ENCODE measurements at regions not wholly inside any gene's neighbourhood (a gene's known extent, or its start where the extent isn't known, plus 50 kb on each side); places are given as distances from the start of the nearest gene placed in this dataset.
"Not testable (repeated sequence)": the region's sequence is repeated elsewhere in the genome, so short reads cannot be mapped to it uniquely, and the experiment has no call there.

DNA sequence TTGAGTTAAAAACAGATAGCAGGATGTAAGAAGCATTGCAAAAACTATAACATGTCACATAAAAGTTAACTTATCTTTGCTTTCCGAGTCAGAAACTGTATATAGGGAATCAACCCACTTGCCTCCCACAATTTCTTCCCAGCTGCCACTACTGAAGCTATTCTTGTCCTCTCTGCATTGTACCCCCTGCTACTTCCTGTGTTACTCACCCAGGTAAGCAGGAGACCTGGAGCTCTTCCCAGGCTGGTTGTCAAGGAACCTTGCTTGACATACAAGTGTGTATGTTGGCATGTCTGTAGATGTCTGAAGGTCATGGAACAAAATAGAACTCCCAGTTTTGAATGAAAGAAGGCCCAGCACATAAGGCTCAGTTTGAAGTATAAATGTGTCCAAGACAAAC, 74.3 kb upstream of the LRRC4C start:
- no peak for ATAC-seq (ENCODE audit: insufficient number of reproducible peaks, low FRiP score, low read depth)

DNA sequence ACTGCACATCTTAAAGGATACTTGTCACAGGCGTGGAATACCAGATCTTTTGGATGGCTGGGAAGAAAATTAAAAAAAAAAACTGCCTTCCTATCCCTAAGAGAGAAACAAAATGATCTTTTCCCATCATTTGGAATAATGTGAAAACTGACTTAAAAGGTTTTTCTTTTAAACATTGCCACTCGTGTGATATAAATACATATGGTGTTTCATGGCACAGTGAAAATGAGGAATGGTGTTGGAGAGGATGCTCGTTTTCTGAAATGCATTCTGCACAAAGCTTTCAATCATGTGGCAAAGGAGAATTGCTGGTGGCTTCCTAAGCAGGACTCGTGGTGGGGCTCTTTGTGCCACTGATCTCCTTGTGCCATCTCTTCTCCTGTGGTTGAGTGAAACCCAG, 74.9 kb upstream of the LRRC4C start:
- Histone ChIP-seq H3K27ac (no peak overlapping the region), H3K27me3 (replicated peaks; ENCODE audit: insufficient read depth) (no peaks in the 10 kb centered on the region), H3K4me3 (no peak overlapping the region), H3K9me3 (no peaks in the 10 kb centered on the region), H3K4me1 (ENCODE audit: control insufficient read depth in 1 of 2, low read depth in 2 of 2) (no peaks in the 10 kb centered on the region), H3K36me3 (no peaks in the 10 kb centered on the region)
- TF ChIP-seq, protein P1, sequence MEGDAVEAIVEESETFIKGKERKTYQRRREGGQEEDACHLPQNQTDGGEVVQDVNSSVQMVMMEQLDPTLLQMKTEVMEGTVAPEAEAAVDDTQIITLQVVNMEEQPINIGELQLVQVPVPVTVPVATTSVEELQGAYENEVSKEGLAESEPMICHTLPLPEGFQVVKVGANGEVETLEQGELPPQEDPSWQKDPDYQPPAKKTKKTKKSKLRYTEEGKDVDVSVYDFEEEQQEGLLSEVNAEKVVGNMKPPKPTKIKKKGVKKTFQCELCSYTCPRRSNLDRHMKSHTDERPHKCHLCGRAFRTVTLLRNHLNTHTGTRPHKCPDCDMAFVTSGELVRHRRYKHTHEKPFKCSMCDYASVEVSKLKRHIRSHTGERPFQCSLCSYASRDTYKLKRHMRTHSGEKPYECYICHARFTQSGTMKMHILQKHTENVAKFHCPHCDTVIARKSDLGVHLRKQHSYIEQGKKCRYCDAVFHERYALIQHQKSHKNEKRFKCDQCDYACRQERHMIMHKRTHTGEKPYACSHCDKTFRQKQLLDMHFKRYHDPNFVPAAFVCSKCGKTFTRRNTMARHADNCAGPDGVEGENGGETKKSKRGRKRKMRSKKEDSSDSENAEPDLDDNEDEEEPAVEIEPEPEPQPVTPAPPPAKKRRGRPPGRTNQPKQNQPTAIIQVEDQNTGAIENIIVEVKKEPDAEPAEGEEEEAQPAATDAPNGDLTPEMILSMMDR (IDR thresholded peaks at IDR 0.05): no peak
- ATAC-seq (ENCODE audit: insufficient number of reproducible peaks, low FRiP score, low read depth) (no peak), DNase-seq (ENCODE audit: low spot score) (no peak)

More for the DNA sequence above, 74.3 kb upstream of the LRRC4C start:
- TF ChIP-seq, protein P1 (IDR thresholded peaks at IDR 0.05): no peak
- DNase-seq (ENCODE audit: low spot score): no peak
- H3K36me3 ChIP-seq: no peaks in the 10 kb centered on the region
- H3K27me3 ChIP-seq (replicated peaks; ENCODE audit: insufficient read depth): no peaks in the 10 kb centered on the region
- H3K9me3 ChIP-seq: no peaks in the 10 kb centered on the region
- H3K4me1 ChIP-seq (ENCODE audit: control insufficient read depth in 1 of 2, low read depth in 2 of 2): no peaks in the 10 kb centered on the region
- H3K4me3 ChIP-seq: no peak overlapping the region
- H3K27ac ChIP-seq: no peak overlapping the region

DNA sequence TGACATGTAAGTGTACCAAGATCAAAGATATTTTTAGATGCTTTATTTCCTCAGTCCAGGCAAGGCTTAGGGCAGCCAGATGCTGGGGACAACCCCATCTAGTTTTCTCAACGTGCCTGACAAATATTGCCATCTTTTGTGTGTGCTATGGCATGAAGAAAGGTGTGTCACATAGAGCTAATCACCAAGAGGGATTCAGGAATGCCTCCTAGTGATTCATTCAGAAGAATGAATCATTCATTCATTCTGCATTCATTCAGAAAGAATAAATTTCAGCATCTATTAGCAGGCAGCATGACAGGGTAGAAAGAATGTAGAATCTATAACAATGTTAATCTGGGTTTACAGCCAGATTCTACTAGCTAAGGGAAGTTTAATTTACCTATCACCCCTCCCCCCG, 75.4 kb upstream of the LRRC4C start:
- ATAC-seq (ENCODE audit: insufficient number of reproducible peaks, low FRiP score, low read depth): no peak
- H3K27me3 ChIP-seq (replicated peaks; ENCODE audit: insufficient read depth): no peaks in the 10 kb centered on the region

DNA sequence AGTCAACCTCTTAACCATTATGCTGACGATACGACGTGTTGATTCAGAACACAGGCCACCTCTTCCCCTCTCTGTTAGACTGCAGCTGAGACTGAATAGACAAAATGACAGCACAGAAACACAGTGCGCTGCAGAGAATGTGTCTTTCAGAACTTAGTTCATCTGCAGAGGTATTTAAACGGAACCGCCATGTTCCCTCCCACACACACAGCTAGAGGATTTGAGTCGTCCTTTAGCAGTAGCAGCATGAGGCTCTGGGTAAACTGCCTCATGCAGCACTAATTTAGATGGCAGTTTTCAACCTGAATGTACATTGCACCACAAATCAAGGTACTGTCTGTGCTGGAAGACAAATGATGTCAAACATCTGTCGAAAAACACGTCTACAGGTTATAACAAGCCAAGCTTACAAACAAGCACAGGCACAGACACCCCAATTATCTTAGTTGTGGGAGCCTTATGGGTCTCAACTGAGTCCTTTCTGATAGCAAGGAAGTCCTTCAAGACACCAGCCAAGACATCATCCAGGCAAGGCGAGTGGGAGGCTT, 76.6 kb upstream of the LRRC4C start:
- ATAC-seq (ENCODE audit: insufficient number of reproducible peaks, low FRiP score, low read depth) (no peak), DNase-seq (ENCODE audit: low spot score) (no peak)
- Histone ChIP-seq H3K27ac (no peak overlapping the region), H3K36me3 (no peaks in the 10 kb centered on the region), H3K4me1 (ENCODE audit: control insufficient read depth in 1 of 2, low read depth in 2 of 2) (no peaks in the 10 kb centered on the region), H3K27me3 (replicated peaks; ENCODE audit: insufficient read depth) (no peaks in the 10 kb centered on the region), H3K9me3 (no peaks in the 10 kb centered on the region), H3K4me3 (no peak overlapping the region)
- TF ChIP-seq, protein P1 (IDR thresholded peaks at IDR 0.05): no peak

More for the DNA sequence above, 75.4 kb upstream of the LRRC4C start:
- Histone ChIP-seq H3K9me3 (no peaks in the 10 kb centered on the region), H3K27ac (no peak overlapping the region), H3K36me3 (no peaks in the 10 kb centered on the region), H3K4me1 (ENCODE audit: control insufficient read depth in 1 of 2, low read depth in 2 of 2) (no peaks in the 10 kb centered on the region), H3K4me3 (no peak overlapping the region)
- no peak for DNase-seq (ENCODE audit: low spot score)
- TF ChIP-seq, protein P1 (IDR thresholded peaks at IDR 0.05): no peak

DNA sequence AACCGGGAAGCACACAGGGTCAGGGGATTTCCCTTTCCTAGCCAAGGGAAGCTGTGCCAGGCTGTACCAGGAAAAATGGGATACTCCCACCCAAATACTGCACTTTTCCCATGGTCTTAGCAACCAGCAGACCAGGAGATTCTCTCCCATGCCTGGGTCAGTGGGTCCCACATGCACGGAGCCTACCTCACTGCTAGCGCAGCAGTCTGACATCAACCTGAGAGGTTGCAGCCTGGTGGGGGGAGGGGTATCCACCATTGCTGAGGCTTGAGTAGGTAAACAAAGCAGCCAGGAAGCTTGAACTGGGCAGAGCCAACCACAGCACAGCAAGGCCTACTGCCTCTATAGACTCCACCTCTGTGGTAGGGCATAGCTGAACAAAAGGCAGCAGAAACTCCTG, 85.5 kb upstream of the LRRC4C start:
- H3K4me3 ChIP-seq; ATAC-seq (ENCODE audit: insufficient number of reproducible peaks, low FRiP score, low read depth); H3K9me3 ChIP-seq; H3K36me3 ChIP-seq; H3K27ac ChIP-seq; DNase-seq (ENCODE audit: low spot score); H3K4me1 ChIP-seq (ENCODE audit: control insufficient read depth in 1 of 2, low read depth in 2 of 2); H3K27me3 ChIP-seq (replicated peaks; ENCODE audit: insufficient read depth): not testable (repeated sequence)

DNA sequence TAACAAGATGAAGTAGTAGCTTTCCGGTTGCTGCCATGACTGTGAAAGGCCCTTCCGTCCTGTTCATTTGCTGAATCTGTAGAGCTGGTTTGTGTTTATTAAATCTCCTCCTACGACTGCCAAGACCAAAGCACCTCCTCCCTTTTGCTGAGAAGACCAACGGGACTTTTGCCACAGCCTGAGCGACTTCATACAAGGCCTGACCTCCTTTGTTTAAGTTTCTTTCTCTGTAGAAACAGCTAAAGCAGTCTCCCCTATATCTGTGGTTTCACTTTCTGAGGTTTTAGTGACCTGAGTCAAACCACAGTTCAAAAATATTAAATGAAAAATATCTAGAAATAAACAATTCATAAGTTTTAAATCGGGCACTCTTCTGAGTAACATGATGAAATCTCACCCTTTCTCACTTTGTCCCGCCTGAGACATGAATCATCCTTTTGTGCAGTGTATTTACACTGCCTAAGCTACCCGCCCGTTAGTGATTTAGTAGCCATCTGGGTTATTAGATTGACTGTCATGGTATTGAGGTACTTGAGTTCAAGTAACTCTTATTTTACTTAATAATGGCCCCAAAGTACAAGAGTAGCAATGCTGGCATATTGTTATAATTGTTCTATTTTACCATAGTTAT, 119.1 kb upstream of the LRRC4C start:
- Histone ChIP-seq H3K27ac (no peak overlapping the region), H3K27me3 (replicated peaks; ENCODE audit: insufficient read depth) (no peaks in the 10 kb centered on the region), H3K4me3 (no peak overlapping the region), H3K9me3 (no peaks in the 10 kb centered on the region), H3K36me3 (no peaks in the 10 kb centered on the region), H3K4me1 (ENCODE audit: control insufficient read depth in 1 of 2, low read depth in 2 of 2) (no peaks in the 10 kb centered on the region)
- TF ChIP-seq, protein P1 (IDR thresholded peaks at IDR 0.05): no peak
- DNase-seq (ENCODE audit: low spot score) (no peak), ATAC-seq (ENCODE audit: insufficient number of reproducible peaks, low FRiP score, low read depth) (no peak)
